SK-N-SH (cell line): ENCODE measurements at regions not wholly inside any gene's neighbourhood (a gene's known extent, or its start where the extent isn't known, plus 50 kb on each side); places are given as distances from the start of the nearest gene placed in this dataset.

Experiments
- CTCF ChIA-PET: fragments of 300-600, 350-600 bp; formaldehyde crosslinking; extraction: SDS; loops from one replicate; lab custom pipeline; 2021; lab: Yijun Ruan, JAX
- POLR2A ChIA-PET: fragments of 350-600 bp; sonication (Branson Sonifier 250); formaldehyde crosslinking; extraction: SDS; loops from one replicate; lab custom pipeline; 2020; ENCODE audit warnings: antibody characterized with exemption, inconsistent platforms; lab: Yijun Ruan, JAX
- DNase-seq: peaks from one replicate; pipeline ENCODE4 v3.0.0; 2012
- H2AFZ ChIP-seq: fragments of 200-600 bp; sonication (generic); 2 replicates; pipeline ENCODE4 v1.8.1; 2016; ENCODE audit warnings: antibody characterized with exemption, mild to moderate bottlenecking, low read depth
- H3F3A ChIP-seq: fragments of 200-600 bp; sonication (generic); replicated peaks from 2 replicates; pipeline ENCODE3; 2016; ENCODE audit warnings: antibody characterized with exemption, mild to moderate bottlenecking; ENCODE audit not compliant: insufficient read depth
- H3K27ac ChIP-seq, 2 experiments: fragments of 200-500 bp in 1 of 2; fragments of 200-600 bp in 1 of 2; sonication (Bioruptor generic) in 1 of 2; sonication (generic), shearing (Covaris generic) in 1 of 2; 2 replicates each; pipeline versions ENCODE4 v1.5.1 to v1.6.1; 2014 to 2016; ENCODE audit warnings: low read depth in 2 of 2, inconsistent platforms in 1 of 2, low read length in 1 of 2, mild to moderate bottlenecking in 1 of 2, mixed read lengths in 1 of 2
- H3K27me3 ChIP-seq: fragments of 200-600 bp; sonication (generic), shearing (Covaris generic); 2 replicates; pipeline ENCODE4 v1.6.1; 2016; ENCODE audit warnings: mixed run types; ENCODE audit not compliant: insufficient read depth
- H3K36me3 ChIP-seq, 2 experiments: fragments of 200-500 bp in 1 of 2; fragments of 200-600 bp in 1 of 2; sonication (Bioruptor generic) in 1 of 2; sonication (generic) in 1 of 2; replicated peaks in 1 of 2; 2 replicates each; pipeline versions ENCODE3 to v1.5.1; 2014 to 2016; ENCODE audit warnings: low read length in 1 of 2, mild to moderate bottlenecking in 1 of 2; ENCODE audit not compliant: insufficient read depth in 2 of 2, control insufficient read depth in 1 of 2
- H3K4me1 ChIP-seq, 2 experiments: fragments of 200-500 bp in 1 of 2; fragments of 200-600 bp in 1 of 2; sonication (Bioruptor generic) in 1 of 2; sonication (generic), shearing (Covaris generic) in 1 of 2; 2 replicates each; pipeline versions ENCODE4 v1.5.1 to v1.6.1; 2014 to 2016; ENCODE audit warnings: low read depth in 1 of 2, low read length in 1 of 2, mixed run types in 1 of 2; ENCODE audit not compliant: insufficient read depth in 2 of 2, control insufficient read depth in 1 of 2
- H3K4me2 ChIP-seq: fragments of 200-600 bp; sonication (generic), shearing (Covaris generic); 2 replicates; pipeline ENCODE4 v1.6.1; 2017; ENCODE audit warnings: mixed run types
- H3K4me3 ChIP-seq, 2 experiments: fragments of 200-500 bp in 1 of 2; fragments of 200-600 bp in 1 of 2; sonication (Bioruptor generic) in 1 of 2; sonication (generic), shearing (Covaris generic) in 1 of 2; 2 replicates each; pipeline versions ENCODE4 v1.5.1 to v1.8.1; 2014 to 2016; ENCODE audit warnings: low read depth in 2 of 2, inconsistent platforms in 1 of 2, low read length in 1 of 2, mild to moderate bottlenecking in 1 of 2, mixed read lengths in 1 of 2, moderate library complexity in 1 of 2
- H3K79me2 ChIP-seq: fragments of 200-600 bp; sonication (generic); 2 replicates; pipeline ENCODE4 v1.8.1; 2017; ENCODE audit warnings: mild to moderate bottlenecking; ENCODE audit not compliant: insufficient read depth
- H3K9ac ChIP-seq: fragments of 200-600 bp; sonication (generic); 2 replicates; pipeline ENCODE4 v1.6.1; 2017; ENCODE audit warnings: mixed run types
- H3K9me2 ChIP-seq: fragments of 200-600 bp; sonication (generic); 2 replicates; pipeline ENCODE4 v1.6.1; 2017; ENCODE audit warnings: mixed run types
- H3K9me3 ChIP-seq: fragments of 200-600 bp; sonication (generic); 2 replicates; pipeline ENCODE4 v1.6.1; 2017; ENCODE audit warnings: mixed run types, mild to moderate bottlenecking, moderate library complexity
- H4K20me1 ChIP-seq: fragments of 200-600 bp; sonication (generic); 2 replicates; pipeline ENCODE4 v1.6.1; 2017; ENCODE audit warnings: mild to moderate bottlenecking, mixed run types; ENCODE audit not compliant: insufficient read depth
- EP300 ChIP-seq, 2 experiments: IDR thresholded peaks; 2 replicates each; pipeline versions ENCODE4 v1.4.0 to v1.6.1; 2012; ENCODE audit warnings: borderline replicate concordance in 1 of 2, low read depth in 1 of 2, low read length in 1 of 2
- GABPA ChIP-seq: IDR thresholded peaks from 2 replicates; pipeline ENCODE4 v1.4.0; 2012; ENCODE audit warnings: low read depth, mild to moderate bottlenecking
- JUND ChIP-seq: IDR thresholded peaks from 2 replicates; pipeline ENCODE4 v1.4.0; 2012
- NFIC ChIP-seq: IDR thresholded peaks from 2 replicates; pipeline ENCODE4 v1.4.0; 2012; ENCODE audit warnings: borderline replicate concordance
- NRF1 ChIP-seq: IDR thresholded peaks from 2 replicates; pipeline ENCODE4 v1.6.1; 2012; ENCODE audit warnings: low read depth, mild to moderate bottlenecking, low read length
- POLR2AphosphoS5 ChIP-seq: IDR thresholded peaks from 2 replicates; pipeline ENCODE4 v1.6.1; 2012; ENCODE audit warnings: low read depth, low read length
- RCOR1 ChIP-seq: fragments of 150-350 bp; IDR thresholded peaks from 2 replicates; pipeline ENCODE4 v1.6.1; 2017; ENCODE audit warnings: antibody characterized with exemption, low read length
- RXRA ChIP-seq: IDR thresholded peaks from 2 replicates; pipeline ENCODE4 v1.4.0; 2012; ENCODE audit warnings: low read depth, mild to moderate bottlenecking, borderline replicate concordance
- TEAD4 ChIP-seq: IDR thresholded peaks from 2 replicates; pipeline ENCODE4 v1.4.0; 2012; ENCODE audit warnings: mild to moderate bottlenecking, borderline replicate concordance; ENCODE audit not compliant: insufficient read depth
- YY1 ChIP-seq: IDR thresholded peaks from 2 replicates; pipeline ENCODE4 v1.4.0; 2012; ENCODE audit warnings: low read depth, mild to moderate bottlenecking
- WGBS: methylation state at CpG from one replicate; pipeline ENCODE4 v1.1.6; 2017; ENCODE audit warnings: low lambda C conversion rate; 5-methylcytosine and 5-hydroxymethylcytosine counted together
- TF ChIP-seq, protein P1 (sequence below): fragments of 150-350 bp; IDR thresholded peaks from 2 replicates; pipeline ENCODE4 v1.6.1; 2017; ENCODE audit warnings: antibody characterized with exemption, low read length, low read depth, borderline replicate concordance
- TF ChIP-seq, protein P2 (sequence below): IDR thresholded peaks from 2 replicates; pipeline ENCODE4; 2012
- TF ChIP-seq, protein P3 (sequence below): fragments of 200-600 bp; sonication (generic); IDR thresholded peaks from 2 replicates; pipeline ENCODE4 v1.6.1; 2017; ENCODE audit warnings: antibody characterized with exemption, mild to moderate bottlenecking, moderate library complexity
- TF ChIP-seq, protein P4 (sequence below): IDR thresholded peaks from 2 replicates; pipeline ENCODE4 v1.4.0; 2012; ENCODE audit warnings: low read depth, borderline replicate concordance
- TF ChIP-seq, protein P5 (sequence below): IDR thresholded peaks from 2 replicates; pipeline ENCODE4 v1.6.1; 2012; ENCODE audit warnings: mild to moderate bottlenecking, low read depth, low read length, moderate library complexity

DNA sequence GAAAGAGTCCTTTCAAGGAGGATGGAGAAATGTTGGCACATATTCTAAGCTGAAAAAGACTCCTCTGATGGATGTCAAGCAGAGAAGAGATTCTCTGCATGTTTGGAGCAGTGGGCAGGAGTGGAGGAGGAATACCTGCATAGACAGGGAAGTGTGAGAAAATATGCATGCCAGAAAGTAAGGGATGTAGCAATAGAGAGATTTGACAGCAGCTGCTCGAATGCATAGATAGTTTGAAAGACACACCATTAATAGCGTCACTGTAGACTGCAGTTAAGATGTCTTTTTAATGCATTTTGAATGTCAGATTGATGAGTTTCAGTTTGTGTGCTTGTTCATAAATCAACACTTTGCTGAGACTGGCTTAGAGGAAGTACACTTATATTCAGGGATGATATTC is 169.9 kb upstream of the POT1 start (continued):
- TF ChIP-seq POLR2AphosphoS5 (no peak), YY1 (no peak), TEAD4 (no peak), NRF1 (no peak)
- TF ChIP-seq, protein P1, sequence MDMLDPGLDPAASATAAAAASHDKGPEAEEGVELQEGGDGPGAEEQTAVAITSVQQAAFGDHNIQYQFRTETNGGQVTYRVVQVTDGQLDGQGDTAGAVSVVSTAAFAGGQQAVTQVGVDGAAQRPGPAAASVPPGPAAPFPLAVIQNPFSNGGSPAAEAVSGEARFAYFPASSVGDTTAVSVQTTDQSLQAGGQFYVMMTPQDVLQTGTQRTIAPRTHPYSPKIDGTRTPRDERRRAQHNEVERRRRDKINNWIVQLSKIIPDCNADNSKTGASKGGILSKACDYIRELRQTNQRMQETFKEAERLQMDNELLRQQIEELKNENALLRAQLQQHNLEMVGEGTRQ, result no peak
- TF ChIP-seq, all 33 proteins: peak for 0

DNA sequence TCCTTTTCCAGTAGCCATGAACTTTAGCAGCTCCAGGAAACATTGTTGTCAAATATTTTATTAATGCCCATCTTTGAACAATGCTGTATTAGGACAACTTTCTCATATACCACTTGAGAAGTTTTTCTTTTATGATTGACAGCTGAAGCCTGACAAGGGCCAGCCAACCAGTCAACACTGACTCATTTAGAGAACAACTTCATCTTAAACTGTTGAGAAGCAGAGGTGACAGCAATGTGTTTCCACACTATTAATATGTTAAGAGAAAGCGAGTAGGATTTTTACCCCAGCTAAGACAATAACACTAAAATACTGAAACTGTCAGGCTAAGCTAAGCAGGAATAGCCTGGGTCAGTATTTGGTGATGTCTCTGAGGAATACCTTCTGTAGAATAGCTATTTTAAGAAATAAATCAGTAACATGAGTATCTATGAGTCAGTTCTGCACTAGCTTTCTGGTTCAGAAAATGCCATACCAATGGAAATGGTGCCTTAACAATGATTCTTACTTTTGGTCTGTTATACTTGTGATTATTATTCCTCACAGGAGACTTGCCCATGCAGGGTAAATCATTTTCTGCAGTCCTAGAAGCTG is 168.8 kb upstream of the POT1 start:
- no peaks in the 10 kb centered on the region for H3F3A ChIP-seq
- H4K20me1 ChIP-seq, result no peaks in the 10 kb centered on the region
- H3K4me3 ChIP-seq, result no peak overlapping the region
- H2AFZ ChIP-seq, result no peak overlapping the region
- no peaks in the 10 kb centered on the region for H3K9me2 ChIP-seq
- TF ChIP-seq, protein P2, sequence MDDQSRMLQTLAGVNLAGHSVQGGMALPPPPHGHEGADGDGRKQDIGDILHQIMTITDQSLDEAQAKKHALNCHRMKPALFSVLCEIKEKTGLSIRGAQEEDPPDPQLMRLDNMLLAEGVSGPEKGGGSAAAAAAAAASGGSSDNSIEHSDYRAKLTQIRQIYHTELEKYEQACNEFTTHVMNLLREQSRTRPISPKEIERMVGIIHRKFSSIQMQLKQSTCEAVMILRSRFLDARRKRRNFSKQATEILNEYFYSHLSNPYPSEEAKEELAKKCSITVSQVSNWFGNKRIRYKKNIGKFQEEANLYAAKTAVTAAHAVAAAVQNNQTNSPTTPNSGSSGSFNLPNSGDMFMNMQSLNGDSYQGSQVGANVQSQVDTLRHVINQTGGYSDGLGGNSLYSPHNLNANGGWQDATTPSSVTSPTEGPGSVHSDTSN, result peak; percentile 23; the same call in 1 of the 2 replicates
- no peak for TF ChIP-seq RCOR1
- TF ChIP-seq RXRA, result no peak
- peak; percentile 23; the same call in 1 of the 2 replicates for TF ChIP-seq JUND
- ChIA-PET POLR2A (no interaction called here), CTCF (interaction anchor here (0.9 to 1.1 kb wide), 2 partner anchors 11 to 61 kb away, joined by 3 read pairs; no protein-coding TSS in a partner anchor)
- no peaks in the 10 kb centered on the region for H3K36me3 ChIP-seq
- no peaks in the 10 kb centered on the region for H3K4me1 ChIP-seq
- H3K4me2 ChIP-seq, result no peak overlapping the region
- DNase-seq, result no peak
- H3K27ac ChIP-seq, result no peak overlapping the region
- no peaks in the 10 kb centered on the region for H3K9me3 ChIP-seq
- no peaks in the 10 kb centered on the region for H3K79me2 ChIP-seq
- H3K9ac ChIP-seq, result no peak overlapping the region
- 76% methylated on average over 1 of the region's 1 CpG for WGBS
- H3K27me3 ChIP-seq, result no peaks in the 10 kb centered on the region

DNA sequence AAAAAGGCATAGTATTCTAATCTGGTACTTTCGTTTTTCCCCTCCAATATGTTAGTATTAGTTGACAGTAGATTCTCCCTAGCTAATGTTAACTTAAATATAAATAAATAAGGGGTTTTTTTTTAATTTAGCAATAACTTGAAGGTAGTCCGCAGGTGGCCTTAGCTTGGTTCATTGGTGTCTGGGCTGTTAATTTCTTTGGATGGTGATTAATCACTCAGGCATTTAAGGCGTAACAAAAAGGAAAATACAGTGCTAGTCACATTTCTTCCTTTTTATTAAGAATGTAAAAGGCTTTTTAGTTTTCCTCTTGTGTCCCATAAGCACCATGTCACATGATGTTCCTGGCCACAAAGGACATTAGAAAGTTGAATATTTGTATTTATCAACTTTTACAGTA is 161.0 kb upstream of the POT1 start:
- POLR2A ChIA-PET, result no interaction called here
- no peaks in the 10 kb centered on the region for H3F3A ChIP-seq
- CTCF ChIA-PET, result no interaction called here
- no peaks in the 10 kb centered on the region for H4K20me1 ChIP-seq
- no peak overlapping the region for H3K9ac ChIP-seq
- H3K27me3 ChIP-seq, result no peaks in the 10 kb centered on the region
- no peaks in the 10 kb centered on the region for H3K79me2 ChIP-seq
- no peak for DNase-seq
- WGBS, result 64% methylated on average over 3 of the region's 3 CpGs
- no peaks in the 10 kb centered on the region for H3K9me2 ChIP-seq
- no peak overlapping the region for H3K4me3 ChIP-seq
- H3K27ac ChIP-seq, result no peak overlapping the region
- H3K4me2 ChIP-seq, result no peak overlapping the region
- no peaks in the 10 kb centered on the region for H3K4me1 ChIP-seq
- H3K9me3 ChIP-seq, result no peaks in the 10 kb centered on the region
- H2AFZ ChIP-seq, result no peak overlapping the region
- H3K36me3 ChIP-seq, result no peaks in the 10 kb centered on the region
- TF ChIP-seq, protein P3, sequence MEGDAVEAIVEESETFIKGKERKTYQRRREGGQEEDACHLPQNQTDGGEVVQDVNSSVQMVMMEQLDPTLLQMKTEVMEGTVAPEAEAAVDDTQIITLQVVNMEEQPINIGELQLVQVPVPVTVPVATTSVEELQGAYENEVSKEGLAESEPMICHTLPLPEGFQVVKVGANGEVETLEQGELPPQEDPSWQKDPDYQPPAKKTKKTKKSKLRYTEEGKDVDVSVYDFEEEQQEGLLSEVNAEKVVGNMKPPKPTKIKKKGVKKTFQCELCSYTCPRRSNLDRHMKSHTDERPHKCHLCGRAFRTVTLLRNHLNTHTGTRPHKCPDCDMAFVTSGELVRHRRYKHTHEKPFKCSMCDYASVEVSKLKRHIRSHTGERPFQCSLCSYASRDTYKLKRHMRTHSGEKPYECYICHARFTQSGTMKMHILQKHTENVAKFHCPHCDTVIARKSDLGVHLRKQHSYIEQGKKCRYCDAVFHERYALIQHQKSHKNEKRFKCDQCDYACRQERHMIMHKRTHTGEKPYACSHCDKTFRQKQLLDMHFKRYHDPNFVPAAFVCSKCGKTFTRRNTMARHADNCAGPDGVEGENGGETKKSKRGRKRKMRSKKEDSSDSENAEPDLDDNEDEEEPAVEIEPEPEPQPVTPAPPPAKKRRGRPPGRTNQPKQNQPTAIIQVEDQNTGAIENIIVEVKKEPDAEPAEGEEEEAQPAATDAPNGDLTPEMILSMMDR, result no peak
- TF ChIP-seq, protein P4, sequence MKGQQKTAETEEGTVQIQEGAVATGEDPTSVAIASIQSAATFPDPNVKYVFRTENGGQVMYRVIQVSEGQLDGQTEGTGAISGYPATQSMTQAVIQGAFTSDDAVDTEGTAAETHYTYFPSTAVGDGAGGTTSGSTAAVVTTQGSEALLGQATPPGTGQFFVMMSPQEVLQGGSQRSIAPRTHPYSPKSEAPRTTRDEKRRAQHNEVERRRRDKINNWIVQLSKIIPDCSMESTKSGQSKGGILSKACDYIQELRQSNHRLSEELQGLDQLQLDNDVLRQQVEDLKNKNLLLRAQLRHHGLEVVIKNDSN, result no peak
- TF ChIP-seq, protein P2, result no peak
- TF ChIP-seq POLR2AphosphoS5, result no peak
- no peak for TF ChIP-seq RCOR1
- TF ChIP-seq, protein P5, sequence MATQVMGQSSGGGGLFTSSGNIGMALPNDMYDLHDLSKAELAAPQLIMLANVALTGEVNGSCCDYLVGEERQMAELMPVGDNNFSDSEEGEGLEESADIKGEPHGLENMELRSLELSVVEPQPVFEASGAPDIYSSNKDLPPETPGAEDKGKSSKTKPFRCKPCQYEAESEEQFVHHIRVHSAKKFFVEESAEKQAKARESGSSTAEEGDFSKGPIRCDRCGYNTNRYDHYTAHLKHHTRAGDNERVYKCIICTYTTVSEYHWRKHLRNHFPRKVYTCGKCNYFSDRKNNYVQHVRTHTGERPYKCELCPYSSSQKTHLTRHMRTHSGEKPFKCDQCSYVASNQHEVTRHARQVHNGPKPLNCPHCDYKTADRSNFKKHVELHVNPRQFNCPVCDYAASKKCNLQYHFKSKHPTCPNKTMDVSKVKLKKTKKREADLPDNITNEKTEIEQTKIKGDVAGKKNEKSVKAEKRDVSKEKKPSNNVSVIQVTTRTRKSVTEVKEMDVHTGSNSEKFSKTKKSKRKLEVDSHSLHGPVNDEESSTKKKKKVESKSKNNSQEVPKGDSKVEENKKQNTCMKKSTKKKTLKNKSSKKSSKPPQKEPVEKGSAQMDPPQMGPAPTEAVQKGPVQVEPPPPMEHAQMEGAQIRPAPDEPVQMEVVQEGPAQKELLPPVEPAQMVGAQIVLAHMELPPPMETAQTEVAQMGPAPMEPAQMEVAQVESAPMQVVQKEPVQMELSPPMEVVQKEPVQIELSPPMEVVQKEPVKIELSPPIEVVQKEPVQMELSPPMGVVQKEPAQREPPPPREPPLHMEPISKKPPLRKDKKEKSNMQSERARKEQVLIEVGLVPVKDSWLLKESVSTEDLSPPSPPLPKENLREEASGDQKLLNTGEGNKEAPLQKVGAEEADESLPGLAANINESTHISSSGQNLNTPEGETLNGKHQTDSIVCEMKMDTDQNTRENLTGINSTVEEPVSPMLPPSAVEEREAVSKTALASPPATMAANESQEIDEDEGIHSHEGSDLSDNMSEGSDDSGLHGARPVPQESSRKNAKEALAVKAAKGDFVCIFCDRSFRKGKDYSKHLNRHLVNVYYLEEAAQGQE, result no peak
- TF ChIP-seq RXRA, result no peak
- no peak for TF ChIP-seq GABPA
- no peak for TF ChIP-seq EP300 (IDR thresholded peaks at IDR 0.05; ENCODE audit: borderline replicate concordance in 1 of 2, low read depth in 1 of 2, low read length in 1 of 2)
- TF ChIP-seq NFIC, result no peak
